A549 (cell line): ENCODE measurements at regions not wholly inside any gene's neighbourhood (a gene's known extent, or its start where the extent isn't known, plus 50 kb on each side); places are given as distances from the start of the nearest gene placed in this dataset.
A peak's percentile ranks its signal among the peaks of the same experiment; 100 is the strongest.

ENCODE experiments used
- ATAC-seq, 2 experiments: fragments of 200-7000 bp in 1 of 2; fragments of >200 bp in 1 of 2; cut with Nextera tagmentation in 1 of 2; cut with Tn5 transposase in 1 of 2; 3 replicates each; pipeline versions ENCODE4 v1.8.0 to v1.9.1; 2018 to 2020; ENCODE audit warnings: mild to moderate bottlenecking in 1 of 2, moderate library complexity in 1 of 2
- CTCF ChIA-PET: fragments of 300-600 bp; sonication (Branson Sonifier 250); formaldehyde crosslinking; extraction: SDS; loops from one replicate; lab custom pipeline; 2021; ENCODE audit warnings: antibody characterized with exemption, inconsistent platforms; lab: Yijun Ruan, JAX
- POLR2A ChIA-PET: fragments of 350-600 bp; formaldehyde crosslinking; extraction: SDS; loops from one replicate; lab custom pipeline; 2021; ENCODE audit warnings: antibody characterized with exemption, inconsistent platforms; lab: Yijun Ruan, JAX
- DNase-seq, 2 experiments: peaks; one replicate each; pipeline versions ENCODE4 v3.0.0 to v3.0.0-alpha.2; 2011 to 2016; ENCODE audit warnings: low read depth in 1 of 2, low spot score in 1 of 2
- FAIRE-seq: peaks from 2 replicates; lab custom pipeline; 2011; peaks lifted over from hg19 to GRCh38; lab: Jason Lieb, UNC
- H3K27ac ChIP-seq, 2 experiments: fragments of >200 bp; sonication (Bioruptor Twin); formaldehyde crosslinking; 3 replicates each; pipeline ENCODE4 v1.5.1; 2016 to 2017
- H3K4me1 ChIP-seq: fragments of >200 bp; sonication (Bioruptor Twin); formaldehyde crosslinking; 3 replicates; pipeline ENCODE4 v1.6.1; 2016
- H3K4me2 ChIP-seq: fragments of >200 bp; sonication (Bioruptor Twin); formaldehyde crosslinking; 3 replicates; pipeline ENCODE4 v1.6.1; 2016
- H3K4me3 ChIP-seq: fragments of >200 bp; sonication (Bioruptor Twin); formaldehyde crosslinking; 3 replicates; pipeline ENCODE4 v1.5.1; 2016
- H3K9me3 ChIP-seq: fragments of >200 bp; sonication (Bioruptor Twin); formaldehyde crosslinking; 3 replicates; pipeline ENCODE4 v1.6.1; 2016
- ATOH8 ChIP-seq: fragments of 250-450 bp; sonication (Bioruptor Pico); IDR thresholded peaks from 2 replicates; pipeline ENCODE4 v1.5.0; 2020; ENCODE audit warnings: low read depth, mild to moderate bottlenecking, moderate library complexity
- BCL3 ChIP-seq: fragments of >200 bp; sonication (Bioruptor Twin); formaldehyde crosslinking; IDR thresholded peaks from 3 replicates; pipeline ENCODE4 v1.6.1; 2016
- CTCF ChIP-seq: fragments of >200 bp; sonication (Bioruptor Twin); formaldehyde crosslinking; IDR thresholded peaks from 3 replicates; pipeline ENCODE4 v1.5.1; 2016
- GATA3 ChIP-seq: IDR thresholded peaks from 2 replicates; pipeline ENCODE4 v1.6.1; 2012; ENCODE audit warnings: borderline replicate concordance
- HES2 ChIP-seq: fragments of >200 bp; sonication (Bioruptor Twin); formaldehyde crosslinking; IDR thresholded peaks from 2 replicates; pipeline ENCODE4 v1.6.1; 2016
- HOXB13 ChIP-seq: fragments of 250-450 bp; sonication (Bioruptor Pico); IDR thresholded peaks from 2 replicates; pipeline ENCODE4 v1.5.0; 2020; ENCODE audit warnings: low read depth, mild to moderate bottlenecking, moderate library complexity
- HOXB5 ChIP-seq: fragments of 250-450 bp; sonication (Bioruptor Pico); IDR thresholded peaks from 2 replicates; pipeline ENCODE4 v1.5.0; 2020; ENCODE audit warnings: mild to moderate bottlenecking, moderate library complexity
- KDM5A ChIP-seq: fragments of 200-600 bp; sonication (generic); IDR thresholded peaks from 2 replicates; pipeline ENCODE4 v1.6.1; 2016; ENCODE audit warnings: antibody characterized with exemption, mild to moderate bottlenecking
- MYC ChIP-seq: IDR thresholded peaks from 2 replicates; pipeline ENCODE4 v1.6.1; 2012; ENCODE audit warnings: mild to moderate bottlenecking, inconsistent platforms, low read length, improper control_type of control experiment, borderline replicate concordance
- NPAS2 ChIP-seq: fragments of 250-450 bp; sonication (Bioruptor Pico); IDR thresholded peaks from 2 replicates; pipeline ENCODE4 v1.8.0; 2022; ENCODE audit warnings: mild to moderate bottlenecking, moderate library complexity, borderline replicate concordance
- NR3C1 ChIP-seq: fragments of >200 bp; sonication (Bioruptor Twin); formaldehyde crosslinking; IDR thresholded peaks from 3 replicates; pipeline ENCODE4 v1.6.1; 2017
- REST ChIP-seq: fragments of 200-600 bp; sonication (generic); IDR thresholded peaks from 2 replicates; pipeline ENCODE4 v1.6.1; 2016; ENCODE audit warnings: antibody characterized with exemption, mild to moderate bottlenecking, moderate library complexity
- RNF2 ChIP-seq: fragments of 200-600 bp; sonication (generic); IDR thresholded peaks from 2 replicates; pipeline ENCODE4 v1.6.1; 2016; ENCODE audit warnings: low read depth, mild to moderate bottlenecking, antibody characterized with exemption, moderate library complexity, borderline replicate concordance
- TFCP2L1 ChIP-seq: fragments of 250-450 bp; sonication (Bioruptor Pico); IDR thresholded peaks from 2 replicates; pipeline ENCODE4 v1.5.0; 2021; ENCODE audit warnings: mild to moderate bottlenecking
- ZC3H11A ChIP-seq: fragments of 450-650 bp; IDR thresholded peaks from 2 replicates; pipeline ENCODE4 v1.6.1; 2014; ENCODE audit warnings: antibody characterized with exemption, mild to moderate bottlenecking
- WGBS: methylation state at CpG from one replicate; pipeline ENCODE4 v1.1.6; 2017; ENCODE audit errors: missing lambda C conversion rate; 5-methylcytosine and 5-hydroxymethylcytosine counted together

- ATAC-seq (no peak), DNase-seq (no peak), FAIRE-seq (no peak)
- WGBS: 61% methylated on average over 5 of the region's 5 CpGs
- Histone ChIP-seq H3K4me3 (no peak overlapping the region), H3K9me3 (no peaks in the 10 kb centered on the region), H3K4me2 (peak overlapping the region; percentile 43; the same call in 1 of the 3 replicates), H3K4me1 (0 out of 3 replicates have a peak, but pooled peaks cover 8% of the 10 kb centered on the region), H3K27ac (peak overlapping the region in 1 of 2 experiments; percentile 66; a peak in 2 of 6 replicates)
- CTCF ChIA-PET: no interaction called here
- POLR2A ChIA-PET: no interaction called here
- 0 out of 2 replicates have a peak, but pooled peaks have one; percentile 15 for TF ChIP-seq ZC3H11A
- no peak for TF ChIP-seq HES2
- no peak for TF ChIP-seq HOXB13 (CRISPR knock-in tag)
These were observed 1399.2 kb upstream of the CDH6 start for GRCh38 chr5:29794141-29794787.

GRCh38 chr5:29790281-29790680, 1403.2 kb upstream of the CDH6 start:
- FAIRE-seq (no peak), DNase-seq (no peak), ATAC-seq (no peak)
- H3K4me3 ChIP-seq: no peak overlapping the region
- H3K4me1 ChIP-seq: 0 out of 3 replicates have a peak, but pooled peaks cover 4% of the 10 kb centered on the region
- no peak overlapping the region for H3K4me2 ChIP-seq
- POLR2A ChIA-PET: no interaction called here
- CTCF ChIA-PET: no interaction called here
- no peaks in the 10 kb centered on the region for H3K9me3 ChIP-seq
- TF ChIP-seq KDM5A (no peak), REST (no peak), GATA3 (no peak), RNF2 (no peak), NPAS2 (CRISPR knock-in tag) (no peak), BCL3 (no peak), CTCF (no peak), TFCP2L1 (no peak), ATOH8 (CRISPR knock-in tag) (no peak), NR3C1 (no peak), MYC (no peak), HOXB5 (CRISPR knock-in tag) (no peak)
- no peak overlapping the region for H3K27ac ChIP-seq
